ENCODE measurements at regions not wholly inside any gene's neighbourhood (a gene's known extent, or its start where the extent isn't known, plus 50 kb on each side); places are given as distances from the start of the nearest gene placed in this dataset.

DNA sequence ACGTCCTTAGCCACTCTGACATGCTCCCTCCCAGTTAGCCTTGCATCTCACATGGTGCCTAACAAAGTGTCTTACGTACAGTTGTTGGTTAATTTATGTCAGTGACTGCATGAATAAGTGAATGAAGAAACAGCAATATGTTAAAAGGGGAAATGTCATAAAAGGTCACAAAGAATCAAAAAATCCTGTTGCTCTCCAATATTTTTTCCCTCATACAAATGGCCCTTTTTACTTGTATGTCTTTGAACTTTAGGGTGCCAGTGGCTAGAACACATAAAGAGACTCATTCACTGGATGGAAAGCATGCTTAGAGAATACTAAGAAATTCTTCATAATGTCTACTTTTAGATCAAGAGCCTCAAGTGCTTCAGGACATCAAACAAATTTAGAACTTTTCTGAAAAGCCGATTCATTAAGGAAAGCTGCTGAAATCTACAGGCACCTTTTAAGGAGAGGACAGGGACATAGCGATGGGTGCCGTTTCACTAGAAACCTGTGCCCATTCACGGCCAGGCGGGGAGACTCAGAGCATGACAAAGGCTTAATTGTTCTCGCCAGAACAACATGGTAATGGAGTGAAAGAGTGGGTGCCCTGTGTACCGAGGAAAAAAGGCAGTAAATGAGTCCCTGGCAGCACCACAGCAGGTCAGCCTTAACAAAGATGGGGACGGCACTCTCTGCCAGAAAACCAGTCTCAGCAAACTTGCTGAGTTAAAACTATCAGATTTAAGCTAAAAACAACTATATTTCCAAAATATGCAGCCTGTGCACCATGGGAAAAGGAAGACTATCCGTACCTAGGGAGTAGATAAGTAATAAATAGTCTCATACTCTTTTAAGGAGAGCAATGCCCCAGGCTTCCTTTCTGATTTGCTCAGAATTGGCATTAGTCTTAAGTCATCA, 71.6 kb upstream of the SPTBN1 start:
- TF ChIP-seq, protein P1, sequence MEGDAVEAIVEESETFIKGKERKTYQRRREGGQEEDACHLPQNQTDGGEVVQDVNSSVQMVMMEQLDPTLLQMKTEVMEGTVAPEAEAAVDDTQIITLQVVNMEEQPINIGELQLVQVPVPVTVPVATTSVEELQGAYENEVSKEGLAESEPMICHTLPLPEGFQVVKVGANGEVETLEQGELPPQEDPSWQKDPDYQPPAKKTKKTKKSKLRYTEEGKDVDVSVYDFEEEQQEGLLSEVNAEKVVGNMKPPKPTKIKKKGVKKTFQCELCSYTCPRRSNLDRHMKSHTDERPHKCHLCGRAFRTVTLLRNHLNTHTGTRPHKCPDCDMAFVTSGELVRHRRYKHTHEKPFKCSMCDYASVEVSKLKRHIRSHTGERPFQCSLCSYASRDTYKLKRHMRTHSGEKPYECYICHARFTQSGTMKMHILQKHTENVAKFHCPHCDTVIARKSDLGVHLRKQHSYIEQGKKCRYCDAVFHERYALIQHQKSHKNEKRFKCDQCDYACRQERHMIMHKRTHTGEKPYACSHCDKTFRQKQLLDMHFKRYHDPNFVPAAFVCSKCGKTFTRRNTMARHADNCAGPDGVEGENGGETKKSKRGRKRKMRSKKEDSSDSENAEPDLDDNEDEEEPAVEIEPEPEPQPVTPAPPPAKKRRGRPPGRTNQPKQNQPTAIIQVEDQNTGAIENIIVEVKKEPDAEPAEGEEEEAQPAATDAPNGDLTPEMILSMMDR (optimal IDR thresholded peaks at IDR 0.05 in 1 of 3, IDR thresholded peaks at IDR 0.05 in 1 of 3, conservative IDR thresholded peaks at IDR 0.05 in 1 of 3; ENCODE audit: extremely low read depth in 1 of 3, insufficient read depth in 2 of 3, low read length in 3 of 3) = no peak
- no peak for TF ChIP-seq EZH2 (IDR thresholded peaks at IDR 0.05; ENCODE audit: low read length)
- H3K79me2 ChIP-seq (ENCODE audit: control insufficient read depth, insufficient read depth, low read length) = no peaks in the 10 kb centered on the region
- FAIRE-seq (no peak), DNase-seq (ENCODE audit: low read depth, low spot score) (no peak)
- H3K36me3 ChIP-seq (ENCODE audit: control insufficient read depth in 2 of 2, extremely low read depth in 1 of 2, insufficient read depth in 2 of 2, low read length in 2 of 2) = no peaks in the 10 kb centered on the region
- no peak overlapping the region for H3K4me2 ChIP-seq (ENCODE audit: control insufficient read depth, extremely low read depth, insufficient read depth, low read depth, low read length)
- H3K4me3 ChIP-seq (ENCODE audit: control insufficient read depth in 2 of 3, extremely low read depth in 1 of 3, insufficient read depth in 2 of 3, low read depth in 1 of 3, low read length in 3 of 3) = no peak overlapping the region
- H3K4me1 ChIP-seq (ENCODE audit: control insufficient read depth, extremely low read depth, insufficient read depth, low read length) = peaks cover 5% of the 10 kb centered on the region
- H4K20me1 ChIP-seq (ENCODE audit: control insufficient read depth, extremely low read depth, insufficient read depth, low read length) = no peaks in the 10 kb centered on the region
- H3K27ac ChIP-seq (ENCODE audit: control insufficient read depth, insufficient read depth, low read length) = no peak overlapping the region
- no peak overlapping the region for H2AFZ ChIP-seq (ENCODE audit: control insufficient read depth, low read length)
- dilution Hi-C loops (cut with MboI; ENCODE audit: extremely low pct_ligation_motif_present, low sequenced_read_pairs) = no loop called here
- H3K27me3 ChIP-seq (ENCODE audit: control insufficient read depth, extremely low read depth, insufficient read depth, low read length) = no peaks in the 10 kb centered on the region
- no peaks in the 10 kb centered on the region for H3K9me1 ChIP-seq (ENCODE audit: control insufficient read depth, extremely low read depth, insufficient read depth, low read length)
- H3K9ac ChIP-seq (ENCODE audit: control insufficient read depth, extremely low read depth, insufficient read depth, low read length) = no peak overlapping the region
- no peaks in the 10 kb centered on the region for H3K9me3 ChIP-seq (ENCODE audit: control insufficient read depth, low read depth, low read length)

DNA sequence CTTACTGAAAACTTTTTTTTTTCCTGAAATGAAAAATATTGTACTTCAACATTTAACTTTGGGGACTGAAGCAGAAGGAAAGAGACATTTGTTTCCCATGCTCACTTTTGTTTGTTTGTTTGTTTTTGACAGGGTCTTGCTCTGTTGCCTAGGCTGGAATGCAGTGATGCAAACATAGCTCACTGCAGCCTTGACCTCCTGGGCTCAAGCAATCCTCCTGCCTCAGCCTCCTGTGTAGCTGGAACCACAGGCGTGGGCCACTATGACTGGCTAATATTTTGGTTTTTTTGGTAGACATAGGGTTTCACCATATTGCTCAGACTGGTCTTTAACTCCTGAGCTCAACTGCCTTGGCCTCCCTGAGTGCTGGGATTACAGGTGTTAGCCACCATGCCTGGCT, 70.9 kb upstream of the SPTBN1 start:
- no peak overlapping the region for H3K4me3 ChIP-seq (ENCODE audit: control insufficient read depth in 2 of 3, extremely low read depth in 1 of 3, insufficient read depth in 2 of 3, low read depth in 1 of 3, low read length in 3 of 3)
- no peaks in the 10 kb centered on the region for H3K9me1 ChIP-seq (ENCODE audit: control insufficient read depth, extremely low read depth, insufficient read depth, low read length)
- no peak for TF ChIP-seq EZH2 (IDR thresholded peaks at IDR 0.05; ENCODE audit: low read length)
- TF ChIP-seq, protein P1 (optimal IDR thresholded peaks at IDR 0.05 in 1 of 3, IDR thresholded peaks at IDR 0.05 in 1 of 3, conservative IDR thresholded peaks at IDR 0.05 in 1 of 3; ENCODE audit: extremely low read depth in 1 of 3, insufficient read depth in 2 of 3, low read length in 3 of 3) = no peak
- H3K4me1 ChIP-seq (ENCODE audit: control insufficient read depth, extremely low read depth, insufficient read depth, low read length) = peaks cover 4% of the 10 kb centered on the region
- H3K27ac ChIP-seq (ENCODE audit: control insufficient read depth, insufficient read depth, low read length) = no peak overlapping the region
- H3K9ac ChIP-seq (ENCODE audit: control insufficient read depth, extremely low read depth, insufficient read depth, low read length) = no peak overlapping the region
- H2AFZ ChIP-seq (ENCODE audit: control insufficient read depth, low read length) = no peak overlapping the region
- no peaks in the 10 kb centered on the region for H3K36me3 ChIP-seq (ENCODE audit: control insufficient read depth in 2 of 2, extremely low read depth in 1 of 2, insufficient read depth in 2 of 2, low read length in 2 of 2)
- DNase-seq (ENCODE audit: low read depth, low spot score) (no peak), FAIRE-seq (no peak)
- no peaks in the 10 kb centered on the region for H4K20me1 ChIP-seq (ENCODE audit: control insufficient read depth, extremely low read depth, insufficient read depth, low read length)
- dilution Hi-C loops (cut with MboI; ENCODE audit: extremely low pct_ligation_motif_present, low sequenced_read_pairs) = no loop called here
- no peaks in the 10 kb centered on the region for H3K27me3 ChIP-seq (ENCODE audit: control insufficient read depth, extremely low read depth, insufficient read depth, low read length)
- no peak overlapping the region for H3K4me2 ChIP-seq (ENCODE audit: control insufficient read depth, extremely low read depth, insufficient read depth, low read depth, low read length)
- H3K9me3 ChIP-seq (ENCODE audit: control insufficient read depth, low read depth, low read length) = no peaks in the 10 kb centered on the region
- H3K79me2 ChIP-seq (ENCODE audit: control insufficient read depth, insufficient read depth, low read length) = no peaks in the 10 kb centered on the region

Data from keratinocyte (primary cell).